ENCODE measurements at regions not wholly inside any gene's neighbourhood (a gene's known extent, or its start where the extent isn't known, plus 50 kb on each side); places are given as distances from the start of the nearest gene placed in this dataset.

- Histone ChIP-seq H3K4me3 (no peak overlapping the region), H3K27ac (no peak overlapping the region), H3K36me3 (replicated peaks in 1 of 2) (no peaks in the 10 kb centered on the region), H3K4me1 (replicated peaks in 1 of 2) (no peaks in the 10 kb centered on the region), H3K27me3 (no peaks in the 10 kb centered on the region), H3K9me3 (replicated peaks in 1 of 3) (no peaks in the 10 kb centered on the region)
- 59 to 76% (median 67%) methylated on average over 3 of the region's 3 CpGs for WGBS, 4 donors
- intact Hi-C loops (cut with DNase I): no loop called here
- TF ChIP-seq CTCF (IDR thresholded peaks at IDR 0.05) (no peak), POLR2A (IDR thresholded peaks at IDR 0.05) (no peak)
- DNase-seq: no peak
Observed at GRCh38 chr6:72551470-72551869, 70.4 kb upstream of the KCNQ5 start.

GRCh38 chr6:72552938-72553337, 68.9 kb upstream of the KCNQ5 start:
- Histone ChIP-seq H3K36me3 (replicated peaks in 1 of 2) (no peaks in the 10 kb centered on the region), H3K9me3 (replicated peaks in 1 of 3) (no peaks in the 10 kb centered on the region), H3K4me1 (replicated peaks in 1 of 2) (no peaks in the 10 kb centered on the region), H3K27ac (no peak overlapping the region), H3K27me3 (no peaks in the 10 kb centered on the region), H3K4me3 (no peak overlapping the region)
- intact Hi-C loops (cut with DNase I): no loop called here
- 56 to 63% (median 57%) methylated on average over 4 of the region's 4 CpGs for WGBS, 4 donors
- TF ChIP-seq CTCF (IDR thresholded peaks at IDR 0.05): no peak
- no peak for TF ChIP-seq POLR2A (IDR thresholded peaks at IDR 0.05)
- DNase-seq: no peak

- Histone ChIP-seq H3K27me3 (no peaks in the 10 kb centered on the region), H3K27ac (no peak overlapping the region), H3K4me3 (no peak overlapping the region), H3K4me1 (replicated peaks in 1 of 2) (no peaks in the 10 kb centered on the region), H3K9me3 (replicated peaks in 1 of 3) (no peaks in the 10 kb centered on the region), H3K36me3 (replicated peaks in 1 of 2) (no peaks in the 10 kb centered on the region)
- no peak for TF ChIP-seq CTCF (IDR thresholded peaks at IDR 0.05)
- TF ChIP-seq POLR2A (IDR thresholded peaks at IDR 0.05): no peak
- 51 to 54% (median 53%) methylated on average over 7 of the region's 7 CpGs for WGBS, 4 donors
- intact Hi-C loops (cut with DNase I): no loop called here
- no peak for DNase-seq
Observed at GRCh38 chr6:72553531-72554511, 68.0 kb upstream of the KCNQ5 start.

- intact Hi-C loops (cut with DNase I): no loop called here
- H3K27ac ChIP-seq: no peak overlapping the region
- WGBS, 4 donors: 60 to 67% (median 64%) methylated on average over 4 of the region's 4 CpGs
- H3K9me3 ChIP-seq (replicated peaks in 1 of 3): no peaks in the 10 kb centered on the region
- no peaks in the 10 kb centered on the region for H3K4me1 ChIP-seq (replicated peaks in 1 of 2)
- no peaks in the 10 kb centered on the region for H3K36me3 ChIP-seq (replicated peaks in 1 of 2)
- no peaks in the 10 kb centered on the region for H3K27me3 ChIP-seq
- no peak overlapping the region for H3K4me3 ChIP-seq
- TF ChIP-seq CTCF (IDR thresholded peaks at IDR 0.05) (no peak), POLR2A (IDR thresholded peaks at IDR 0.05) (no peak)
- no peak for DNase-seq
Observed at GRCh38 chr6:72554761-72555221, 67.1 kb upstream of the KCNQ5 start.
